ENCODE measurements at regions not wholly inside any gene's neighbourhood (a gene's known extent, or its start where the extent isn't known, plus 50 kb on each side); places are given as distances from the start of the nearest gene placed in this dataset.
"Not testable (repeated sequence)": the region's sequence is repeated elsewhere in the genome, so short reads cannot be mapped to it uniquely, and the experiment has no call there.

DNA sequence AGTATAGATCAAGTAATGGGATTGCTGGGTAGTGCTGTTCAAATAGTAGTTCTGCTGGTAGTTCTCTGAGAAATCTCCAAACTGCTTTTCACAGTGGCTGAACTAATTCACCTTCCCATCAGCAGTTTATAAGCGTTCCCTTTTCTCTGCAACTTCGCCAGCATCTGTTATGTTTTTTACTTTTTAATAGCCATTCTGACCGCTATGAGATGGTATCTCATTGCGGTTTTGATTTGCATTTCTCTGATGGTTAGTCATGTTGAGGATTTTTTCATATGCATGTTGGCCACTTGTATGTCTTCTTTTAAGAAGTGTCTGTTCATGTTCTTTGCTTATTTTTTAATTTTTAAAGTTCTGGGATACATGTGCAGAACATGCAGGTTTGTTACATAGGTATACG lies 279.2 kb upstream of the NREP start:
- H3K9me3 Mint-ChIP-seq: peaks cover 11% of the 10 kb centered on the region
- peaks cover 15% of the 10 kb centered on the region for H3K4me1 Mint-ChIP-seq
- Histone ChIP-seq H3K9me3 (ENCODE audit: control insufficient read depth, low read length) (no peaks in the 10 kb centered on the region), H3K27ac (ENCODE audit: low read depth, low read length) (no peak overlapping the region), H3K4me3 (ENCODE audit: low read length) (no peak overlapping the region), H3K36me3 (ENCODE audit: control insufficient read depth, insufficient read depth, low read length) (no peaks in the 10 kb centered on the region), H3K27me3 (ENCODE audit: control insufficient read depth, insufficient read depth, low read length, poor library complexity, severe bottlenecking) (no peaks in the 10 kb centered on the region), H3K4me1 (ENCODE audit: control insufficient read depth, insufficient read depth, low read length) (no peaks in the 10 kb centered on the region), H3K9ac (ENCODE audit: extremely low read depth, low read length, poor library complexity, severe bottlenecking) (no peak overlapping the region)
- no peak overlapping the region for H3K4me3 Mint-ChIP-seq
- WGBS, 2 experiments (ENCODE audit: insufficient coverage in 1 of 2, insufficient read length in 1 of 2): 98 to 100% methylated on average over 4 to 5 of the region's 5 CpGs
- no peak overlapping the region for H3K27ac Mint-ChIP-seq
- no peak for DNase-seq
- H3K36me3 Mint-ChIP-seq (ENCODE audit: low read depth): no peaks in the 10 kb centered on the region
- TF ChIP-seq, protein P1, sequence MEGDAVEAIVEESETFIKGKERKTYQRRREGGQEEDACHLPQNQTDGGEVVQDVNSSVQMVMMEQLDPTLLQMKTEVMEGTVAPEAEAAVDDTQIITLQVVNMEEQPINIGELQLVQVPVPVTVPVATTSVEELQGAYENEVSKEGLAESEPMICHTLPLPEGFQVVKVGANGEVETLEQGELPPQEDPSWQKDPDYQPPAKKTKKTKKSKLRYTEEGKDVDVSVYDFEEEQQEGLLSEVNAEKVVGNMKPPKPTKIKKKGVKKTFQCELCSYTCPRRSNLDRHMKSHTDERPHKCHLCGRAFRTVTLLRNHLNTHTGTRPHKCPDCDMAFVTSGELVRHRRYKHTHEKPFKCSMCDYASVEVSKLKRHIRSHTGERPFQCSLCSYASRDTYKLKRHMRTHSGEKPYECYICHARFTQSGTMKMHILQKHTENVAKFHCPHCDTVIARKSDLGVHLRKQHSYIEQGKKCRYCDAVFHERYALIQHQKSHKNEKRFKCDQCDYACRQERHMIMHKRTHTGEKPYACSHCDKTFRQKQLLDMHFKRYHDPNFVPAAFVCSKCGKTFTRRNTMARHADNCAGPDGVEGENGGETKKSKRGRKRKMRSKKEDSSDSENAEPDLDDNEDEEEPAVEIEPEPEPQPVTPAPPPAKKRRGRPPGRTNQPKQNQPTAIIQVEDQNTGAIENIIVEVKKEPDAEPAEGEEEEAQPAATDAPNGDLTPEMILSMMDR (conservative IDR thresholded peaks at IDR 0.05): no peak
- H3K27me3 Mint-ChIP-seq (ENCODE audit: insufficient read depth): peaks cover 1% of the 10 kb centered on the region

DNA sequence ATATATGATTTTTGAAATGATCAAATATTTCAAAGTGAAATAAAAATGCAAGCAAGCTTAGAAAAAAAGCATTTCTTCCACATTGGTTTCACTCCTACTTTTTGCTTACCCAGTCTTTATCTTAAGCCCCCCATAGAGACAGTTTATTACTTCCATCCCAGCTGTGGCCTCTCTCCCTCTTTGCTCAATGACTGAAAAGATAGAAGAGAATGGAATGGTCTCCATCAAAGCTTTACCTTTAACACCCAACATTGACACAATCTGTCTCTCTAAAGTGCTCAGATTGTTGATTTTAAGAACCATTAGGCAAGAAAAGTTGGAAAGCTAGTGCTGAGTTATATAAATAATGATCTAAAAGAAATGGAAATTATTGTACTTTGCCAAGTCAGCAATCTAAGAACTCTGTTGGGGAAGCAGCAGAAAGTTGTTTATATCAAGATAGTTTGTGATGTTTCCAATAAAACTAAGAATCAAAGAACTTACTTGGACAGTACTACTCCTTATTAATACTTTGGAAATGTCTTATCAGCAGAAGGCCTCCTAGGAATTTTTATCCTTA lies 277.5 kb upstream of the NREP start:
- Mint-ChIP-seq H3K4me3 (no peak overlapping the region), H3K4me1 (peaks cover 15% of the 10 kb centered on the region), H3K9me3 (peaks cover 14% of the 10 kb centered on the region), H3K27ac (no peak overlapping the region), H3K27me3 (ENCODE audit: insufficient read depth) (peaks cover 1% of the 10 kb centered on the region), H3K36me3 (ENCODE audit: low read depth) (no peaks in the 10 kb centered on the region)
- Histone ChIP-seq H3K9ac (ENCODE audit: extremely low read depth, low read length, poor library complexity, severe bottlenecking) (no peak overlapping the region), H3K36me3 (ENCODE audit: control insufficient read depth, insufficient read depth, low read length) (no peaks in the 10 kb centered on the region), H3K4me3 (ENCODE audit: low read length) (no peak overlapping the region), H3K9me3 (ENCODE audit: control insufficient read depth, low read length) (no peaks in the 10 kb centered on the region), H3K27ac (ENCODE audit: low read depth, low read length) (no peak overlapping the region), H3K27me3 (ENCODE audit: control insufficient read depth, insufficient read depth, low read length, poor library complexity, severe bottlenecking) (no peaks in the 10 kb centered on the region), H3K4me1 (ENCODE audit: control insufficient read depth, insufficient read depth, low read length) (no peaks in the 10 kb centered on the region)
- no peak for DNase-seq
- TF ChIP-seq, protein P1 (conservative IDR thresholded peaks at IDR 0.05): no peak

DNA sequence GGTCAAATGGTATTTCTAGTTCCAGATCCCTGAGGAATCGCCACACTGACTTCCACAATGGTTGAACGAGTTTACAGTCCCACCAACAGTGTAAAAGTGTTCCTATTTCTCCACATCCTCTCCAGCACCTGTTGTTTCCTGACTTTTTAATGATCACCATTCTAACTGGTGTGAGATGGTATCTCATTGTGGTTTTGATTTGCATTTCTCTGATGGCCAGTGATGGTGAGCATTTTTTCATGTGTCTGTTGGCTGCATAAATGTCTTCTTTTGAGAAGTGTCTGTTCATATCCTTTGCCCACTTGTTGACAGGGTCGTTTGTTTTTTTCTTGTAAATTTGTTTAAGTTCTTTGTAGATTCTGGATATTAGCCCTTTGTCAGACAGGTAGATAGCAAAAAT lies 269.9 kb upstream of the NREP start:
- DNase-seq, H3K4me1 Mint-ChIP-seq: not testable (repeated sequence)

DNA sequence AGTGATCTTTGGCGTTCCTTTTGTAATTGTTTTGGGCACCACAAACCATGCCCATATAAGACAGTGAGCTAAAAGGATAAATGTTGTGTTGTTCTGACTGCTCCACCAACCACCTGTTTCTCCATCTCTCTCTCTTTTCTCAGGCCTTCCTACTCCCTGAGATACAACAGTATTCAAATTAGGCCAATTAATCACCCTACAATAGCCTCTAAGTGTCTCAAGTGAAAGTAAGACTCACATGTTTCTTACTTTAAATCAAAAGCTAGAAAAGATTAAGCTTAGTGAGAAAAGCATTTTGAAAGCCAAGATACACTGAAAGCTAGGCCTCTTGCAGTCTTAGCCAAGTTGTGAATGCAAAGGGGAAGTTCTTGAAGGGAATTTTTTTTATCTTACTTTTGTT lies 268.8 kb upstream of the NREP start:
- no CpG with 5 or more reads among the region's 1 CpG for WGBS, 2 experiments (ENCODE audit: insufficient coverage in 1 of 2, insufficient read length in 1 of 2)
- no peaks in the 10 kb centered on the region for H3K9me3 ChIP-seq (ENCODE audit: control insufficient read depth, low read length)
- no peaks in the 10 kb centered on the region for H3K36me3 ChIP-seq (ENCODE audit: control insufficient read depth, insufficient read depth, low read length)
- Mint-ChIP-seq H3K36me3 (ENCODE audit: low read depth) (no peaks in the 10 kb centered on the region), H3K9me3 (peaks cover 4% of the 10 kb centered on the region), H3K27ac (no peak overlapping the region), H3K27me3 (ENCODE audit: insufficient read depth) (no peaks in the 10 kb centered on the region), H3K4me3 (no peak overlapping the region), H3K4me1 (peaks cover 3% of the 10 kb centered on the region)
- peaks cover 40% of the 10 kb centered on the region for H3K27me3 ChIP-seq (ENCODE audit: control insufficient read depth, insufficient read depth, low read length, poor library complexity, severe bottlenecking)
- no peaks in the 10 kb centered on the region for H3K4me1 ChIP-seq (ENCODE audit: control insufficient read depth, insufficient read depth, low read length)
- H3K4me3 ChIP-seq (ENCODE audit: low read length): no peak overlapping the region
- no peak overlapping the region for H3K27ac ChIP-seq (ENCODE audit: low read depth, low read length)
- no peak overlapping the region for H3K9ac ChIP-seq (ENCODE audit: extremely low read depth, low read length, poor library complexity, severe bottlenecking)
- TF ChIP-seq, protein P1 (conservative IDR thresholded peaks at IDR 0.05): no peak
- no peak for DNase-seq

More for the DNA sequence above, 269.9 kb upstream of the NREP start:
- peaks cover 30% of the 10 kb centered on the region for H3K27me3 ChIP-seq (ENCODE audit: control insufficient read depth, insufficient read depth, low read length, poor library complexity, severe bottlenecking)
- H3K27ac Mint-ChIP-seq; H3K27me3 Mint-ChIP-seq (ENCODE audit: insufficient read depth); H3K4me1 ChIP-seq (ENCODE audit: control insufficient read depth, insufficient read depth, low read length); H3K27ac ChIP-seq (ENCODE audit: low read depth, low read length); H3K4me3 Mint-ChIP-seq; H3K36me3 ChIP-seq (ENCODE audit: control insufficient read depth, insufficient read depth, low read length); H3K9ac ChIP-seq (ENCODE audit: extremely low read depth, low read length, poor library complexity, severe bottlenecking); H3K9me3 ChIP-seq (ENCODE audit: control insufficient read depth, low read length); H3K4me3 ChIP-seq (ENCODE audit: low read length); H3K36me3 Mint-ChIP-seq (ENCODE audit: low read depth): not testable (repeated sequence)
- WGBS, 2 experiments (ENCODE audit: insufficient coverage in 1 of 2, insufficient read length in 1 of 2): 67% methylated on average over 1 of the region's 3 CpGs; no CpG with 5 or more reads in 1 of the 2 experiments
- H3K9me3 Mint-ChIP-seq: peaks cover 11% of the 10 kb centered on the region
